DOHH2 (cell line): ENCODE measurements at regions not wholly inside any gene's neighbourhood (a gene's known extent, or its start where the extent isn't known, plus 50 kb on each side); places are given as distances from the start of the nearest gene placed in this dataset.

ENCODE experiments used
- H3F3A ChIP-seq: fragments of 200-600 bp; sonication (generic), shearing (Covaris generic); 2 replicates; pipeline ENCODE4 v1.6.0; 2016; ENCODE audit warnings: antibody characterized with exemption, mild to moderate bottlenecking; ENCODE audit not compliant: control insufficient read depth, insufficient read depth
- H3K27ac ChIP-seq: fragments of 200-600 bp; sonication (generic); 2 replicates; pipeline ENCODE4 v1.5.1; 2014; ENCODE audit warnings: low read depth, mild to moderate bottlenecking, low read length, moderate library complexity
- H3K27me3 ChIP-seq: fragments of 200-600 bp; sonication (generic); 2 replicates; pipeline ENCODE4 v1.6.1; 2014; ENCODE audit warnings: mild to moderate bottlenecking, low read length, mixed read lengths; ENCODE audit not compliant: control insufficient read depth
- H3K36me3 ChIP-seq: fragments of 200-600 bp; sonication (generic); 2 replicates; pipeline ENCODE4 v1.6.1; 2014; ENCODE audit warnings: mild to moderate bottlenecking, low read length, moderate library complexity, mixed read lengths; ENCODE audit not compliant: control insufficient read depth
- H3K4me1 ChIP-seq: fragments of 200-600 bp; sonication (generic); 2 replicates; pipeline ENCODE4 v1.6.1; 2014; ENCODE audit warnings: mild to moderate bottlenecking, low read length, mixed read lengths; ENCODE audit not compliant: control insufficient read depth
- H3K4me2 ChIP-seq: fragments of 200-600 bp; sonication (generic); 2 replicates; pipeline ENCODE4 v1.6.0; 2014; ENCODE audit warnings: mild to moderate bottlenecking, low read length, moderate library complexity
- H3K4me3 ChIP-seq: fragments of 200-600 bp; sonication (generic); 2 replicates; pipeline ENCODE4 v1.5.1; 2014; ENCODE audit warnings: mild to moderate bottlenecking, low read length, mixed read lengths
- H3K79me2 ChIP-seq: fragments of 200-600 bp; sonication (generic); 2 replicates; pipeline ENCODE4 v1.6.1; 2014; ENCODE audit warnings: mild to moderate bottlenecking, low read length, mixed read lengths; ENCODE audit not compliant: control insufficient read depth
- H3K9me2 ChIP-seq: fragments of 200-600 bp; sonication (generic); replicated peaks from 2 replicates; pipeline ENCODE4 v1.6.1; 2014; ENCODE audit warnings: mild to moderate bottlenecking, low read length, mixed read lengths; ENCODE audit not compliant: control insufficient read depth
- H3K9me3 ChIP-seq: fragments of 200-600 bp; sonication (generic); 2 replicates; pipeline ENCODE4 v1.6.1; 2014; ENCODE audit warnings: antibody characterized with exemption, low read length, mixed read lengths; ENCODE audit not compliant: control insufficient read depth, insufficient read depth
- H4K20me1 ChIP-seq: fragments of 200-600 bp; sonication (generic); 2 replicates; pipeline ENCODE4 v1.6.0; 2014; ENCODE audit warnings: low read depth, mild to moderate bottlenecking, antibody characterized with exemption, low read length, moderate library complexity; ENCODE audit not compliant: control insufficient read depth, insufficient read depth
- EZH2phosphoT487 ChIP-seq: fragments of 200-600 bp; sonication (generic); IDR thresholded peaks from 2 replicates; pipeline ENCODE4 v1.6.1; 2017; ENCODE audit warnings: borderline replicate concordance, mild to moderate bottlenecking, antibody characterized with exemption, low read length, moderate library complexity, mixed read lengths
- TF ChIP-seq, protein P1 (sequence below): fragments of 200-600 bp; sonication (generic); IDR thresholded peaks from one replicate; pipeline ENCODE4 v1.5.1; 2014; ENCODE audit warnings: antibody characterized with exemption, mild to moderate bottlenecking, low read depth, low read length; ENCODE audit not compliant: poor library complexity, severe bottlenecking

DNA sequence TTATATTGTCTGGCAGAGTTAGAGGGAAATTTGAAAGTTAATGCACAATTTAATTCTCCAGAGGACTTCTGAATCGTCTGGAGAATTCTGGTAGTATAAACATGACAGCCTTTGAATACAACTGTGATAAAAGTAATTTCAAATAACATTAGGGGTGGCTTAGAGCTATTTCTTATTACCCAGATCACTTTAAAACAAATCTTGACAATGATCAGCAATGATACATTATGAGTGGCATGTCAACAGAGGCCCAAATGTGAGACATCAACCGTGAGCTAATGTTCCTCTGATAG lies 259.1 kb downstream of the HACE1 start:
- no peak overlapping the region for H3K4me3 ChIP-seq
- H3K9me2 ChIP-seq, result no peaks in the 10 kb centered on the region
- TF ChIP-seq EZH2phosphoT487, result no peak
- TF ChIP-seq, protein P1, sequence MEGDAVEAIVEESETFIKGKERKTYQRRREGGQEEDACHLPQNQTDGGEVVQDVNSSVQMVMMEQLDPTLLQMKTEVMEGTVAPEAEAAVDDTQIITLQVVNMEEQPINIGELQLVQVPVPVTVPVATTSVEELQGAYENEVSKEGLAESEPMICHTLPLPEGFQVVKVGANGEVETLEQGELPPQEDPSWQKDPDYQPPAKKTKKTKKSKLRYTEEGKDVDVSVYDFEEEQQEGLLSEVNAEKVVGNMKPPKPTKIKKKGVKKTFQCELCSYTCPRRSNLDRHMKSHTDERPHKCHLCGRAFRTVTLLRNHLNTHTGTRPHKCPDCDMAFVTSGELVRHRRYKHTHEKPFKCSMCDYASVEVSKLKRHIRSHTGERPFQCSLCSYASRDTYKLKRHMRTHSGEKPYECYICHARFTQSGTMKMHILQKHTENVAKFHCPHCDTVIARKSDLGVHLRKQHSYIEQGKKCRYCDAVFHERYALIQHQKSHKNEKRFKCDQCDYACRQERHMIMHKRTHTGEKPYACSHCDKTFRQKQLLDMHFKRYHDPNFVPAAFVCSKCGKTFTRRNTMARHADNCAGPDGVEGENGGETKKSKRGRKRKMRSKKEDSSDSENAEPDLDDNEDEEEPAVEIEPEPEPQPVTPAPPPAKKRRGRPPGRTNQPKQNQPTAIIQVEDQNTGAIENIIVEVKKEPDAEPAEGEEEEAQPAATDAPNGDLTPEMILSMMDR, result no peak

GRCh38 chr6:104599821-104600638 lies 259.7 kb downstream of the HACE1 start:
- no peaks in the 10 kb centered on the region for H4K20me1 ChIP-seq
- no peaks in the 10 kb centered on the region for H3K9me2 ChIP-seq
- H3K4me2 ChIP-seq, result no peak overlapping the region
- H3K4me3 ChIP-seq, result no peak overlapping the region
- H3K9me3 ChIP-seq, result no peaks in the 10 kb centered on the region
- no peaks in the 10 kb centered on the region for H3K79me2 ChIP-seq
- no peaks in the 10 kb centered on the region for H3F3A ChIP-seq
- H3K4me1 ChIP-seq, result peaks cover 11% of the 10 kb centered on the region
- no peak overlapping the region for H3K27ac ChIP-seq
- H3K36me3 ChIP-seq, result no peaks in the 10 kb centered on the region
- TF ChIP-seq EZH2phosphoT487, result no peak
- TF ChIP-seq, protein P1, result no peak
- no peaks in the 10 kb centered on the region for H3K27me3 ChIP-seq

More for the DNA sequence above, 259.1 kb downstream of the HACE1 start:
- H3K4me2 ChIP-seq, result no peak overlapping the region
- no peaks in the 10 kb centered on the region for H3F3A ChIP-seq
- H3K4me1 ChIP-seq, result peaks cover 11% of the 10 kb centered on the region
- no peaks in the 10 kb centered on the region for H3K27me3 ChIP-seq
- no peaks in the 10 kb centered on the region for H3K79me2 ChIP-seq
- H3K36me3 ChIP-seq, result no peaks in the 10 kb centered on the region
- H3K27ac ChIP-seq, result no peak overlapping the region
- H4K20me1 ChIP-seq, result no peaks in the 10 kb centered on the region
- H3K9me3 ChIP-seq, result no peaks in the 10 kb centered on the region

DNA sequence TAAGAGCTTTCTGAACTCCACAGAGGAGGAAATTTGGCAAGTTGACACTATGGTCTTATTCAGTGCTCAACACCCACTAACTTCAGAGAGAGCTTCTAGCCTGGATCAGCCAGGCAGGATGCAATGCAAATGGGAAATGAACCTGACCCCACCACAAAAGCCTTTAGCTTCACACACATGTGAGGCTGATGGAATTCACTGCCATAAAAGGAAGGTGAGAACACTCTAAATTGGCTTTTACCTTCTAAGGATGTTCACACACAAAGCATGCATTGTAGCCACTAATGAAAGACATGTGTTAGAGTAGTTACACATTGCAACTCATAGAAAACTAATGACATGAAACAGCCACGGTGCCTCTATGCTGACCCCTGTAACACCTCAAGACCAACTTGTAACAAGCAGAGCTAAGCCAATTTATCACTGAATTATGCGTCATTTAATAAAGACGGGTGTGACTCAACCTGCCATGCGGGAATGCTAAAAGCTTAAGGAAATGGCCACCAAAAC lies 262.1 kb downstream of the HACE1 start:
- Histone ChIP-seq H3K79me2 (no peaks in the 10 kb centered on the region), H3K4me2 (no peak overlapping the region), H3K27ac (no peak overlapping the region), H3K4me1 (peaks cover 5% of the 10 kb centered on the region), H3K27me3 (no peaks in the 10 kb centered on the region), H3K36me3 (no peaks in the 10 kb centered on the region), H3F3A (no peaks in the 10 kb centered on the region), H3K4me3 (no peak overlapping the region), H4K20me1 (no peaks in the 10 kb centered on the region), H3K9me2 (no peaks in the 10 kb centered on the region), H3K9me3 (no peaks in the 10 kb centered on the region)
- TF ChIP-seq, protein P1, result no peak
- TF ChIP-seq EZH2phosphoT487, result no peak
